ENCODE measurements at regions not wholly inside any gene's neighbourhood (a gene's known extent, or its start where the extent isn't known, plus 50 kb on each side); places are given as distances from the start of the nearest gene placed in this dataset.

DNA sequence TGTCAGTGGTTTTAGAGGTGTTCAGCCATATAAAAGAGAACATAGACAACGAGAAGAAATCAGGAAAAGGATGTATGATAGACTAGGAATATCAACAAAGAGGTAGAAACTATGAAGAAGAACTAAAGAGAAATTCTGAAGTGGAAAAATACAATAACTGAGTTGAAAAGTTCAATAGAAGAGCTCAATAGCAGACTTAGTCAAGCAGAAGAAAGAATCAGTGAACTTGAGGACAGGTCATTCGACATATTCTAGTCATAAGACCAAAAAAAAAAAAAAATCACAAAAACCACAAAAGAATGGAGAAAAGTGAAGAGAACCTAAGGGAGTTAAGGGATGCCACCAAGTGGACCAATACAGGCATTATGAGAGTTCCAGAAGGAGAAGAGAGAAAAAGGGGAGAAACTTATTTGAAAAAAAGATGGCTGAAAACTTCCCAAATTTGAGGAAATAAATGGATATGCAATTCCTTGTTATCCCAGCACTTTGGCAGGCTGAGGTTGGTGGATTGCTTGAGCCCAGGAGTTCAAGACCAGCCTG, 321.2 kb downstream of the ABCC12 start:
- H3K4me1 ChIP-seq: no peaks in the 10 kb centered on the region
- no peak overlapping the region for H3K27ac ChIP-seq
- H3K9me3 ChIP-seq: no peaks in the 10 kb centered on the region
- DNase-seq: no peak
- H3K36me3 ChIP-seq: no peaks in the 10 kb centered on the region
- TF ChIP-seq, protein P1, sequence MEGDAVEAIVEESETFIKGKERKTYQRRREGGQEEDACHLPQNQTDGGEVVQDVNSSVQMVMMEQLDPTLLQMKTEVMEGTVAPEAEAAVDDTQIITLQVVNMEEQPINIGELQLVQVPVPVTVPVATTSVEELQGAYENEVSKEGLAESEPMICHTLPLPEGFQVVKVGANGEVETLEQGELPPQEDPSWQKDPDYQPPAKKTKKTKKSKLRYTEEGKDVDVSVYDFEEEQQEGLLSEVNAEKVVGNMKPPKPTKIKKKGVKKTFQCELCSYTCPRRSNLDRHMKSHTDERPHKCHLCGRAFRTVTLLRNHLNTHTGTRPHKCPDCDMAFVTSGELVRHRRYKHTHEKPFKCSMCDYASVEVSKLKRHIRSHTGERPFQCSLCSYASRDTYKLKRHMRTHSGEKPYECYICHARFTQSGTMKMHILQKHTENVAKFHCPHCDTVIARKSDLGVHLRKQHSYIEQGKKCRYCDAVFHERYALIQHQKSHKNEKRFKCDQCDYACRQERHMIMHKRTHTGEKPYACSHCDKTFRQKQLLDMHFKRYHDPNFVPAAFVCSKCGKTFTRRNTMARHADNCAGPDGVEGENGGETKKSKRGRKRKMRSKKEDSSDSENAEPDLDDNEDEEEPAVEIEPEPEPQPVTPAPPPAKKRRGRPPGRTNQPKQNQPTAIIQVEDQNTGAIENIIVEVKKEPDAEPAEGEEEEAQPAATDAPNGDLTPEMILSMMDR (IDR thresholded peaks at IDR 0.05): no peak
- no peak overlapping the region for H3K9ac ChIP-seq (ENCODE audit: low read depth in 2 of 2, low read length in 2 of 2)
- H3K4me3 ChIP-seq: no peak overlapping the region
- no peaks in the 10 kb centered on the region for H3K27me3 ChIP-seq
- intact Hi-C loops (cut with DNase I): no loop called here

DNA sequence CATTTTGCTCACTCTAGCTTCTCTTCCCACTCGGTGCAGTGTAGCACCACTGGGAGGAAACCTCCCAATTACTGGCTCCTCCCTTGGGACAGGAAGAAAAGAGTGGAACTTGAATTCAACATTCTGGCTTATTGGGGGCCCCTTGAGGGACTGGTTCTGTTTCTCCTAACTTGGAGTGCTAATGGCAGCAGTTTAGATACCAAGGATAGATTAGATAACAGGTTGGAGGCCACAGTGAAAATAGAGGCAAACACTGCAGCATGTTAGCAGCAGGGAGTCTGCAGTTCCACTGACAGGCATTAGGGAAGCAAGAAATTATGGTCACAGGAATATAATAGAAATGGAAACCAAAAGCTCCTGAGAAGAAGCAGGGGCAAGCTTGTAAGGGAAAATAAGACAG, 322.0 kb downstream of the ABCC12 start:
- intact Hi-C loops (cut with DNase I): no loop called here
- Histone ChIP-seq H3K4me3 (no peak overlapping the region), H3K36me3 (no peaks in the 10 kb centered on the region), H3K27ac (no peak overlapping the region), H3K9me3 (no peaks in the 10 kb centered on the region), H3K4me1 (no peaks in the 10 kb centered on the region), H3K27me3 (no peaks in the 10 kb centered on the region), H3K9ac (ENCODE audit: low read depth in 2 of 2, low read length in 2 of 2) (no peak overlapping the region)
- TF ChIP-seq, protein P1 (IDR thresholded peaks at IDR 0.05): no peak
- no peak for DNase-seq

DNA sequence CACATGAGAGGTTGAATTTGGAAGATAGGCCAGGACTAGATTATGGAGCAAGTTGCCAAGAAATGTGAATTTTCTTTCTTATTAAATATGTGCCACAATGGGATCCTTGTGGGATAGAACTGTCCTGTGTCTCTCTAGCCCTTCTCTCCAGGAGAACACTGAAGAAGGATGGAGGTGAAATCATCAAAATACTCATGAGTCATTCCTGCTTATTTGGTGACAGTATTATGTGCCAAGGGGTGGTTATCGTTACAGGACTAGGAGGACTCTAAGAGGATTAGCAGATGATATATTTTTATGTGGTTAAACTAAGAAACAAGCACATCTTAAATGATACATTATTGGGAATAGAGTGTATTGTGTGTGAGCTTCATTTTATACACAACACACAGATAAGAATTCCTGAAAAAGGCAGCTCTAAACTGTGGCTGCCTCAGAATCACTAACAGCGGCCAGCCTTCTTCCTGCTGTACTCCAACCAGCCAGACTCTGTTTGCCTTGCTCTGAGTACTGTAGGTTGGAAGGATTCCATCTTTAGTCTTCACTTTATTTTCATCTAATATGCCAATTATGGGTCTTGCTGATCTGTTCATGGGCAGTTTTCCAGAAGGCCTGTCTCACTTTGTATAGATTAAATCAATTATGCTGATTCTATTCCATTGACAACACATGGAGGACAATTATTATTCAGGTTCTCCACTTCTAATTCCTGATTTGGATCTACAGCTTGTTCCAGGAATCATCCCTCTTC, 325.8 kb downstream of the ABCC12 start:
- Histone ChIP-seq H3K27ac (no peak overlapping the region), H3K9ac (ENCODE audit: low read depth in 2 of 2, low read length in 2 of 2) (no peak overlapping the region), H3K9me3 (no peaks in the 10 kb centered on the region), H3K4me3 (no peak overlapping the region), H3K27me3 (no peaks in the 10 kb centered on the region), H3K36me3 (no peaks in the 10 kb centered on the region), H3K4me1 (no peaks in the 10 kb centered on the region)
- intact Hi-C loops (cut with DNase I): no loop called here
- no peak for DNase-seq
- TF ChIP-seq, protein P1 (IDR thresholded peaks at IDR 0.05): no peak

DNA sequence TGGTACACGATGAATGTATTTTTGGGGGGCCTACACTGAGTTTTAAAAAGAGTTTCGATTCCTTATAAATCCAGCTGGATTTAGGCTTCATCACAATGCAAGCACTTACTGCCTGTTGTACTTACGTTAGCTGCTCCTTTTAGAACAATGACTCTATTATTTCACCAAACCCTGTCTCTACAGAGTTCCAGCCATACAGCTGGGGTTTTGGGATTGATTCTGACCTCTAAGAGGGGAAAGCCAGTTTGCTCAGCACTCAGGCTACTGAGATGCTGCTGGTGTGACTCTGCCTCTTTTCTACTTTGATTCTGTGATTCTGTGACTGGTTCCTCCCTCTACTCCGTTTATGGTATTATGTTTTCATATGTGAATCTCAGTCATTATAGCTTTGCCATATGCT, 329.7 kb downstream of the ABCC12 start:
- Histone ChIP-seq H3K36me3 (no peaks in the 10 kb centered on the region), H3K27me3 (no peaks in the 10 kb centered on the region), H3K4me3 (no peak overlapping the region), H3K4me1 (no peaks in the 10 kb centered on the region), H3K9ac (ENCODE audit: low read depth in 2 of 2, low read length in 2 of 2) (no peak overlapping the region), H3K9me3 (no peaks in the 10 kb centered on the region), H3K27ac (no peak overlapping the region)
- intact Hi-C loops (cut with DNase I): no loop called here
- TF ChIP-seq, protein P1 (IDR thresholded peaks at IDR 0.05): no peak
- DNase-seq: no peak

DNA sequence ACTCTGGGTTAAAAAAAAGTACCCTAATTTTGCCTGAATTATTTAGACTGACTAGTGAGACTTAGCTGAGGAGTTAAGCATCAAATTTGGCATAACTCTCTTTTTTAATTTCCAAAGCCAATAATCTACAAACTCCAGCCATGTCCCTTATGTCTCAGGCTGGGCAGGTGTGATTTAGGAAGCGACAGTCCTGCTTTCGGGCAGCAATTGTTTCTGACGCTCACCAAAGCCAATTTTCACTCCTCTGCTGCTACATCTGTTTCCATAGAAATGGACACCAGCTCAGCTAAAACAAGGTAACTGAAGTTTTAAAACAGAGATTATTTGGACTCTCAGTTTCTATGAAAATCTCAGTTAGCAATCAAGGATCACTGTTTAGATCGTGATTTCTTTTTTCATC, 338.7 kb downstream of the ABCC12 start:
- Histone ChIP-seq H3K9ac (ENCODE audit: low read depth in 2 of 2, low read length in 2 of 2) (no peak overlapping the region), H3K4me3 (no peak overlapping the region), H3K9me3 (no peaks in the 10 kb centered on the region), H3K4me1 (no peaks in the 10 kb centered on the region), H3K27me3 (no peaks in the 10 kb centered on the region), H3K27ac (no peak overlapping the region), H3K36me3 (no peaks in the 10 kb centered on the region)
- intact Hi-C loops (cut with DNase I): no loop called here
- TF ChIP-seq, protein P1 (IDR thresholded peaks at IDR 0.05): no peak
- DNase-seq: no peak
